GM06990 (cell line): ENCODE measurements at regions not wholly inside any gene's neighbourhood (a gene's known extent, or its start where the extent isn't known, plus 50 kb on each side); places are given as distances from the start of the nearest gene placed in this dataset.

ENCODE experiments used
- DNase-seq: peaks from one replicate; pipeline ENCODE4 v3.0.0-alpha.2; 2011; ENCODE audit not compliant: insufficient read length; ENCODE audit errors: extremely low read depth
- H3K27me3 ChIP-seq: replicated peaks from 2 replicates; pipeline ENCODE4 v1.6.0; 2011; ENCODE audit warnings: low read length; ENCODE audit not compliant: control insufficient read depth, insufficient read depth
- H3K36me3 ChIP-seq: 2 replicates; pipeline ENCODE4 v1.5.1; 2011; ENCODE audit warnings: low read length; ENCODE audit not compliant: control insufficient read depth, insufficient read depth
- H3K4me3 ChIP-seq: replicated peaks from 2 replicates; pipeline ENCODE4 v1.5.1; 2011; ENCODE audit warnings: low read depth, mild to moderate bottlenecking, control low read depth, low read length
- CTCF ChIP-seq: IDR thresholded peaks from 2 replicates; pipeline ENCODE4 v1.5.1; 2011; ENCODE audit warnings: low read length, control low read depth, mild to moderate bottlenecking, inconsistent platforms; ENCODE audit not compliant: insufficient read depth, poor library complexity, severe bottlenecking

- Histone ChIP-seq H3K36me3 (no peaks in the 10 kb centered on the region), H3K4me3 (no peak overlapping the region), H3K27me3 (no peaks in the 10 kb centered on the region)
- TF ChIP-seq CTCF = no peak
- DNase-seq = no peak
Measured at GRCh38 chr7:46197785-46198540, 276.9 kb upstream of the IGFBP3 start.

- no peaks in the 10 kb centered on the region for H3K27me3 ChIP-seq
- H3K4me3 ChIP-seq = no peak overlapping the region
- TF ChIP-seq CTCF = no peak
- no peaks in the 10 kb centered on the region for H3K36me3 ChIP-seq
- no peak for DNase-seq
Measured at GRCh38 chr7:46195934-46196333, 274.9 kb upstream of the IGFBP3 start.

- no peak for TF ChIP-seq CTCF
- Histone ChIP-seq H3K27me3 (no peaks in the 10 kb centered on the region), H3K36me3 (no peaks in the 10 kb centered on the region), H3K4me3 (no peak overlapping the region)
- no peak for DNase-seq
Measured at GRCh38 chr7:46192271-46192670, 271.2 kb upstream of the IGFBP3 start.

GRCh38 chr7:46191776-46192175 is 270.7 kb upstream of the IGFBP3 start:
- DNase-seq = no peak
- H3K4me3 ChIP-seq = no peak overlapping the region
- no peak for TF ChIP-seq CTCF
- H3K36me3 ChIP-seq = no peaks in the 10 kb centered on the region
- H3K27me3 ChIP-seq = no peaks in the 10 kb centered on the region

- Histone ChIP-seq H3K27me3 (no peaks in the 10 kb centered on the region), H3K4me3 (no peak overlapping the region), H3K36me3 (no peaks in the 10 kb centered on the region)
- no peak for TF ChIP-seq CTCF
- DNase-seq = no peak
Measured at GRCh38 chr7:46191296-46191695, 270.2 kb upstream of the IGFBP3 start.
